Endothelial cell of umbilical vein (primary cell): ENCODE measurements at regions not wholly inside any gene's neighbourhood (a gene's known extent, or its start where the extent isn't known, plus 50 kb on each side); places are given as distances from the start of the nearest gene placed in this dataset.
"Not testable (repeated sequence)": the region's sequence is repeated elsewhere in the genome, so short reads cannot be mapped to it uniquely, and the experiment has no call there.

ENCODE experiments used
- BruUV-seq: library from RNA; stranded (reverse); fragments of 400-500 nt; replicated peaks from 2 replicates; lab custom pipeline; 2021; lab: Mats Ljungman, UMichigan
- CTCF ChIA-PET: fragments of 300-600, 350-600 bp; sonication (Branson Sonifier 250); formaldehyde crosslinking; loops from one replicate; lab custom pipeline; 2021; ENCODE audit warnings: antibody characterized with exemption, inconsistent platforms; lab: Charles Lee
- POLR2A ChIA-PET: fragments of 300-600, 350-600 bp; sonication (Branson Sonifier 250); formaldehyde crosslinking; loops from one replicate; lab custom pipeline; 2021; ENCODE audit warnings: antibody characterized with exemption, inconsistent platforms; lab: Charles Lee
- DNase-seq: peaks from one replicate; pipeline ENCODE4 v3.0.0-alpha.2; 2011; ENCODE audit warnings: low read depth, low spot score
- FAIRE-seq: peaks from 2 replicates; lab custom pipeline; 2011; peaks lifted over from hg19 to GRCh38; lab: Jason Lieb, UNC
- H2AFZ ChIP-seq: 2 replicates; pipeline ENCODE4 v1.6.0; 2012; ENCODE audit warnings: low read depth, low read length, control low read depth, inconsistent platforms
- H3K27ac ChIP-seq: 2 replicates; pipeline ENCODE4 v1.5.1; 2011; ENCODE audit warnings: low read depth, mild to moderate bottlenecking, control low read depth, low read length, moderate library complexity; ENCODE audit not compliant: insufficient read depth
- H3K27me3 ChIP-seq, 2 experiments: 2 replicates each; pipeline versions ENCODE4 v1.6.0 to v1.6.1; 2011; ENCODE audit warnings: low read length in 2 of 2, mixed read lengths in 1 of 2; ENCODE audit not compliant: control insufficient read depth in 2 of 2, insufficient read depth in 2 of 2
- H3K36me3 ChIP-seq, 2 experiments: 2 replicates in 1 of 2; 3 replicates in 1 of 2; pipeline ENCODE4 v1.5.1; 2011; ENCODE audit warnings: low read length in 2 of 2, mild to moderate bottlenecking in 1 of 2, moderate library complexity in 1 of 2; ENCODE audit not compliant: control insufficient read depth in 2 of 2, insufficient read depth in 2 of 2; ENCODE audit errors: extremely low read depth in 1 of 2
- H3K4me1 ChIP-seq: 3 replicates; pipeline ENCODE4 v1.5.1; 2011; ENCODE audit warnings: mild to moderate bottlenecking, low read length; ENCODE audit not compliant: control insufficient read depth, insufficient read depth; ENCODE audit errors: extremely low read depth
- H3K4me2 ChIP-seq: 2 replicates; pipeline ENCODE4 v1.6.1; 2011; ENCODE audit warnings: low read length, control low read depth, mixed read lengths; ENCODE audit not compliant: insufficient read depth
- H3K4me3 ChIP-seq, 3 experiments: fragments of 200-600 bp in 1 of 3; sonication (generic), shearing (Covaris generic) in 1 of 3; replicated peaks in 1 of 3; 2 replicates each; pipeline ENCODE4 v1.5.1; 2011 to 2016; ENCODE audit warnings: control low read depth in 3 of 3, low read length in 3 of 3, mild to moderate bottlenecking in 2 of 3, inconsistent platforms in 1 of 3, low read depth in 1 of 3, moderate library complexity in 1 of 3; ENCODE audit not compliant: insufficient read depth in 1 of 3
- H3K79me2 ChIP-seq: 2 replicates; pipeline ENCODE4 v1.6.0; 2012; ENCODE audit warnings: low read length, inconsistent platforms; ENCODE audit not compliant: control insufficient read depth, insufficient read depth
- H3K9ac ChIP-seq: replicated peaks from 2 replicates; pipeline ENCODE3; 2011; ENCODE audit warnings: low read length, control low read depth; ENCODE audit not compliant: insufficient read depth; ENCODE audit errors: extremely low read depth
- H3K9me1 ChIP-seq: replicated peaks from 3 replicates; pipeline ENCODE4 v1.6.0; 2011; ENCODE audit warnings: mild to moderate bottlenecking, low read length; ENCODE audit not compliant: control insufficient read depth, insufficient read depth; ENCODE audit errors: extremely low read depth
- H3K9me3 ChIP-seq: replicated peaks from 2 replicates; pipeline ENCODE4 v1.5.1; 2012; ENCODE audit warnings: low read length, inconsistent platforms; ENCODE audit not compliant: control insufficient read depth, insufficient read depth
- H4K20me1 ChIP-seq: replicated peaks from 2 replicates; pipeline ENCODE3; 2011; ENCODE audit warnings: mild to moderate bottlenecking, low read length; ENCODE audit not compliant: control insufficient read depth, insufficient read depth; ENCODE audit errors: extremely low read depth
- FOS ChIP-seq: IDR thresholded peaks from 2 replicates; pipeline ENCODE4 v1.6.1; 2011; ENCODE audit warnings: mild to moderate bottlenecking, low read length, moderate library complexity, borderline replicate concordance; ENCODE audit not compliant: insufficient read depth
- POLR2A ChIP-seq: IDR thresholded peaks from 2 replicates; pipeline ENCODE4 v1.6.1; 2012; ENCODE audit warnings: low read depth, mild to moderate bottlenecking, control low read depth, low read length
- dilution Hi-C: fragments of 300-500 bp; cut with MboI; formaldehyde crosslinking; loops from one replicate; pipeline ENCODE4 v1.15.0; 2019; ENCODE audit warnings: low sequenced_read_pairs; ENCODE audit not compliant: extremely low pct_ligation_motif_present
- intact Hi-C: fragments of 100-400 bp; cut with micrococcal nuclease; formaldehyde crosslinking; loops from one replicate; pipeline ENCODE4 v1.10.0; 2022
- TF ChIP-seq, protein P1 (sequence below), 2 donors: IDR thresholded peaks; 1 replicate in 1 of 2; 2 replicates in 1 of 2; pipeline ENCODE4 v1.5.1; 2011; ENCODE audit warnings: low read length in 2 of 2, mild to moderate bottlenecking in 2 of 2, moderate library complexity in 2 of 2, control low read depth in 1 of 2, inconsistent platforms in 1 of 2, low read depth in 1 of 2; ENCODE audit not compliant: insufficient read depth in 1 of 2; ENCODE audit errors: extremely low read depth in 1 of 2
- TF ChIP-seq, protein P2 (sequence below): IDR thresholded peaks from 2 replicates; pipeline ENCODE4 v1.6.1; 2011; ENCODE audit not compliant: insufficient read depth, insufficient read length

GRCh38 chr4:38482696-38483095 lies 181.3 kb upstream of the KLF3 start:
- Histone ChIP-seq H3K9ac (no peak overlapping the region), H3K27ac (no peak overlapping the region), H3K36me3 (no peaks in the 10 kb centered on the region), H3K4me3 (no peak overlapping the region), H4K20me1 (no peaks in the 10 kb centered on the region), H3K4me1 (no peaks in the 10 kb centered on the region), H3K9me3 (no peaks in the 10 kb centered on the region), H3K9me1 (no peaks in the 10 kb centered on the region), H3K79me2 (no peaks in the 10 kb centered on the region), H3K27me3 (no peaks in the 10 kb centered on the region), H3K4me2 (no peak overlapping the region), H2AFZ (no peak overlapping the region)
- dilution Hi-C loops, result no loop called here
- CTCF ChIA-PET, result no interaction called here
- POLR2A ChIA-PET, result no interaction called here
- no peak for DNase-seq
- no TSS peak for BruUV-seq
- intact Hi-C loops, result no loop called here
- TF ChIP-seq FOS (no peak), POLR2A (no peak)
- TF ChIP-seq, protein P1, sequence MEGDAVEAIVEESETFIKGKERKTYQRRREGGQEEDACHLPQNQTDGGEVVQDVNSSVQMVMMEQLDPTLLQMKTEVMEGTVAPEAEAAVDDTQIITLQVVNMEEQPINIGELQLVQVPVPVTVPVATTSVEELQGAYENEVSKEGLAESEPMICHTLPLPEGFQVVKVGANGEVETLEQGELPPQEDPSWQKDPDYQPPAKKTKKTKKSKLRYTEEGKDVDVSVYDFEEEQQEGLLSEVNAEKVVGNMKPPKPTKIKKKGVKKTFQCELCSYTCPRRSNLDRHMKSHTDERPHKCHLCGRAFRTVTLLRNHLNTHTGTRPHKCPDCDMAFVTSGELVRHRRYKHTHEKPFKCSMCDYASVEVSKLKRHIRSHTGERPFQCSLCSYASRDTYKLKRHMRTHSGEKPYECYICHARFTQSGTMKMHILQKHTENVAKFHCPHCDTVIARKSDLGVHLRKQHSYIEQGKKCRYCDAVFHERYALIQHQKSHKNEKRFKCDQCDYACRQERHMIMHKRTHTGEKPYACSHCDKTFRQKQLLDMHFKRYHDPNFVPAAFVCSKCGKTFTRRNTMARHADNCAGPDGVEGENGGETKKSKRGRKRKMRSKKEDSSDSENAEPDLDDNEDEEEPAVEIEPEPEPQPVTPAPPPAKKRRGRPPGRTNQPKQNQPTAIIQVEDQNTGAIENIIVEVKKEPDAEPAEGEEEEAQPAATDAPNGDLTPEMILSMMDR (IDR thresholded peaks at IDR 0.05; ENCODE audit: extremely low read depth in 1 of 2, insufficient read depth in 1 of 2, low read depth in 1 of 2, low read length in 2 of 2), result no peak
- TF ChIP-seq, protein P2, sequence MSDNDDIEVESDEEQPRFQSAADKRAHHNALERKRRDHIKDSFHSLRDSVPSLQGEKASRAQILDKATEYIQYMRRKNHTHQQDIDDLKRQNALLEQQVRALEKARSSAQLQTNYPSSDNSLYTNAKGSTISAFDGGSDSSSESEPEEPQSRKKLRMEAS, result no peak
- no peak for FAIRE-seq

DNA sequence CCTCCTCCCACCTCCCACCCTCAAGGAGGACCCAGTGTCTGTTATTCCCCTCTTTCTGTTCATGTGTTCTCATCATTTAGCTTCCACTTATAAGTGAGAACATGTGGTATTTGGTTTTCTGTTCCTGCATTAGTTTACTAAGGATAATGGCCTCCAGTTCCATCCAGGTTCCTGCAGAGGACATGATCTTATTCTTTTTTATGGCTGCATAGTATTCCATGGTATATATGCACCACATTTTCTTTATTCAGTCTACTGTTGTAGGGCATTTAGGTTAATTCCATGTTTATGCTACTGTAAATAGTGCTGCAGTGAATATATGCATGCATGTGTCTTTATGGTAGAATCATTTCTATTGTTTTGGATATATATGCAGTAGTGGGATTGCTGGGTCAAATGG lies 180.4 kb upstream of the KLF3 start:
- dilution Hi-C loops, POLR2A ChIA-PET, H3K4me1 ChIP-seq, FAIRE-seq, H3K36me3 ChIP-seq, H3K79me2 ChIP-seq, H3K4me2 ChIP-seq, H3K9me1 ChIP-seq, H4K20me1 ChIP-seq, CTCF ChIA-PET, DNase-seq, H3K27me3 ChIP-seq, H3K4me3 ChIP-seq, H3K27ac ChIP-seq, intact Hi-C loops, H3K9me3 ChIP-seq, H2AFZ ChIP-seq, BruUV-seq, H3K9ac ChIP-seq: not testable (repeated sequence)
